Stomach (tissue), 8 donors: ENCODE measurements at regions not wholly inside any gene's neighbourhood (a gene's known extent, or its start where the extent isn't known, plus 50 kb on each side); places are given as distances from the start of the nearest gene placed in this dataset.

ENCODE experiments used
- DNase-seq, 2 donors: peaks; one replicate each; pipeline versions ENCODE4 v3.0.0 to v3.0.0-alpha.2; 2013 to 2019
- H3K27ac ChIP-seq, 5 donors: fragments of 200-600 bp in 4 of 5; sonication (generic) in 4 of 5; one replicate each; pipeline ENCODE4 v1.5.1; 2013 to 2019; ENCODE audit warnings: mild to moderate bottlenecking in 1 of 5, moderate library complexity in 1 of 5
- H3K27me3 ChIP-seq, 3 donors: fragments of 200-600 bp; sonication (generic); one replicate each; pipeline ENCODE4 v1.5.1; 2017 to 2019; ENCODE audit warnings: mixed run types in 1 of 3
- H3K36me3 ChIP-seq, 4 donors: fragments of 200-600 bp; sonication (generic); 1 replicate in 3 of 4; 2 replicates in 1 of 4; pipeline ENCODE4 v1.5.1; 2016 to 2019
- H3K4me1 ChIP-seq, 4 donors: fragments of 200-600 bp; sonication (generic); one replicate each; pipeline ENCODE4 v1.5.1; 2016 to 2019
- H3K4me3 ChIP-seq, 4 donors: fragments of 200-600 bp; sonication (generic) in 3 of 4; one replicate each; pipeline ENCODE4 v1.5.1; 2016 to 2019; ENCODE audit warnings: mild to moderate bottlenecking in 1 of 4
- H3K9me3 ChIP-seq, 4 donors: fragments of 200-600 bp; sonication (generic); one replicate each; pipeline ENCODE4 v1.5.1; 2016 to 2019
- CTCF ChIP-seq, 7 experiments: fragments of 450-650 bp in 4 of 7; fragments of 200-600 bp in 3 of 7; sonication (generic) in 3 of 7; IDR thresholded peaks; one replicate each; pipeline ENCODE4 v1.5.1; 2016 to 2019; ENCODE audit warnings: antibody characterized with exemption in 7 of 7, control low read depth in 2 of 7, mild to moderate bottlenecking in 1 of 7
- EP300 ChIP-seq: sonication (generic); formaldehyde crosslinking; IDR thresholded peaks from one replicate; pipeline ENCODE4 v1.6.1; 2017; ENCODE audit warnings: antibody characterized with exemption
- POLR2A ChIP-seq, 4 donors: fragments of 450-650 bp; IDR thresholded peaks; one replicate each; pipeline ENCODE4 v1.6.1; 2016; ENCODE audit warnings: antibody characterized with exemption in 4 of 4, control low read depth in 2 of 4, mild to moderate bottlenecking in 1 of 4, moderate library complexity in 1 of 4
- POLR2AphosphoS5 ChIP-seq, 3 donors: sonication (generic); formaldehyde crosslinking; IDR thresholded peaks; one replicate each; pipeline ENCODE4 v1.6.1; 2016; ENCODE audit warnings: antibody characterized with exemption in 3 of 3
- WGBS, 5 donors: extraction: QIAGEN DNeasy Blood & Tissue Kit in 3 of 5; methylation state at CpG; one replicate each; pipeline versions ENCODE4 v1.1.5 to v1.1.7; 2013 to 2018; 5-methylcytosine and 5-hydroxymethylcytosine counted together
- intact Hi-C: fragments of 100-400 bp; cut with DNase I; formaldehyde crosslinking; loops from one replicate; pipeline ENCODE4 v1.15.1; 2023; ENCODE audit warnings: low total_unique reads
- donor health status: healthy with polysubstance abuse.
- donor health status: Bipolar disorder and iron deficiency.
- donor health status: healthy.

DNA sequence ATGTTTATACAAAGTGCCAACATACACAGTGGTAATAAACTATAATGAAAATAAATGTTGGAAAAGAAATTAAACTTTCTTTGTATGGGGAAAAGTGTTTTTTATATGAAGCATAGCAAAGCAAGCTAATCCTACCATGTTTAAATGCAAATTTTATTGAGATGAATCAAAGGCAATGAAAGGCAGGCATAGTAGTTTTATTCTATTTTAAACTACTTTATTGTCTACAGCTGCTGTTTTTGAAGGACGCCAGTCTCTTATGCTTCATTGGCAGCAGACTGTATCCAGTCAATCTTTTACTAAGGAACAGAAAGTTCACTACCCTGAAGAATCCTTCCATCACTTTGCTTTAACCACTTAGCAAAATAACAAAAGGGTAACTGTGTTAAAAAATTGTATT lies 761.0 kb downstream of the ROBO2 start:
- H3K36me3 ChIP-seq: no peaks in the 10 kb centered on the region
- 68 to 91% (median 78%) methylated on average over 1 of the region's 1 CpG for WGBS, 5 donors
- no peak for DNase-seq
- intact Hi-C loops: no loop called here
- H3K27me3 ChIP-seq: no peaks in the 10 kb centered on the region
- no peak overlapping the region for H3K27ac ChIP-seq
- H3K4me1 ChIP-seq: no peaks in the 10 kb centered on the region
- no peak overlapping the region for H3K4me3 ChIP-seq
- no peak for TF ChIP-seq EP300
- TF ChIP-seq CTCF (IDR thresholded peaks at IDR 0.05): no peak
- no peak for TF ChIP-seq POLR2A (IDR thresholded peaks at IDR 0.05)
- TF ChIP-seq POLR2AphosphoS5 (IDR thresholded peaks at IDR 0.05): no peak
- H3K9me3 ChIP-seq: no peaks in the 10 kb centered on the region

DNA sequence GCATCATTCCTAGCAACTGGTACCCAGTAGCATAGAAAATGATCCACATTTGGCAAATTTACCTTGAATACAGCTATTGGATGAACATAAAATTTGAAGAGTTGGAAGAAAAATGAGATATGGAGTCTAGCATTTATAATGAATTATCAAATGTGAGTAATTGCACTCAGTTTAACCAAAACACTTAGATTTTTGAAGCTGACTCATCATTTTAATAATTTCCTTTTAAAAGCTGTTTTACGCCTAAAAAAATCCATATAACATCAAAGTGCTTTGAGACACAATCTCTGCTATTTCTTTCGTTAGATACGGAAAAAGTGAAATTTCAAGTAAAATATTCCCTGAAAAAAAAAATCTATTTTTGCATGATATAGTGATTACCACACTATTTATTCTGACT lies 767.4 kb downstream of the ROBO2 start:
- intact Hi-C loops: no loop called here
- Histone ChIP-seq H3K27me3 (no peaks in the 10 kb centered on the region), H3K27ac (no peak overlapping the region), H3K36me3 (no peaks in the 10 kb centered on the region), H3K9me3 (no peaks in the 10 kb centered on the region), H3K4me1 (no peaks in the 10 kb centered on the region), H3K4me3 (no peak overlapping the region)
- no peak for DNase-seq
- WGBS, 5 donors: 93 to 97% (median 95%) methylated on average over 3 of the region's 3 CpGs
- TF ChIP-seq POLR2A (IDR thresholded peaks at IDR 0.05) (no peak), CTCF (IDR thresholded peaks at IDR 0.05) (no peak), EP300 (no peak), POLR2AphosphoS5 (IDR thresholded peaks at IDR 0.05) (no peak)

- intact Hi-C loops: no loop called here
- no peaks in the 10 kb centered on the region for H3K36me3 ChIP-seq
Observed at GRCh38 chr3:77814845-77815244, 774.9 kb downstream of the ROBO2 start.

DNA sequence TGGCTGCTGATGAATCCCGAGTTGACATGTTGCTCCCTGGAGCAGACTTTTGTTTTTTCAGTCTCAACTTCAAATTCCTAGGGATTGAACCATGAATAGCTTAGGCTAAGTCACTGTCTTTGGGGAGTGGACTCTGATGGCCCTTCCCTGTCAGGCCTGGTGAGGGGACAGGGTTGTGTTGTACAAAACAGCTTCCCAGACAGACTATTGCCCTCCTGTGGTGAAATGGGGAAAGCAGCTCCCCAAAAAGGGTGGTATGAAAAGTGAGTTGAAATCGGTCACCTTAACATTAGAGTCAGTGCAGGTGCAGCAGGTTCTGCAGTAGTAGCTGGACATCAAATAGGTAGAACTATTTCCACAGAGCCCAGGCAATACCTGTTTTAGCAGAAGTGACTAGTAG lies 775.6 kb downstream of the ROBO2 start:
- Histone ChIP-seq H3K4me1 (no peaks in the 10 kb centered on the region), H3K9me3 (no peaks in the 10 kb centered on the region), H3K27me3 (no peaks in the 10 kb centered on the region), H3K36me3 (no peaks in the 10 kb centered on the region), H3K27ac (no peak overlapping the region), H3K4me3 (no peak overlapping the region)
- 76 to 88% (median 80%) methylated on average over 2 of the region's 2 CpGs for WGBS, 5 donors
- DNase-seq: no peak
- TF ChIP-seq POLR2A (IDR thresholded peaks at IDR 0.05): no peak
- no peak for TF ChIP-seq EP300
- no peak for TF ChIP-seq CTCF (IDR thresholded peaks at IDR 0.05)
- no peak for TF ChIP-seq POLR2AphosphoS5 (IDR thresholded peaks at IDR 0.05)
- intact Hi-C loops: no loop called here

More at GRCh38 chr3:77814845-77815244, 774.9 kb downstream of the ROBO2 start:
- no peak overlapping the region for H3K4me3 ChIP-seq
- no peak overlapping the region for H3K27ac ChIP-seq
- H3K27me3 ChIP-seq: no peaks in the 10 kb centered on the region
- H3K4me1 ChIP-seq: no peaks in the 10 kb centered on the region
- TF ChIP-seq POLR2A (IDR thresholded peaks at IDR 0.05): no peak
- no peak for TF ChIP-seq EP300
- TF ChIP-seq POLR2AphosphoS5 (IDR thresholded peaks at IDR 0.05): no peak
- TF ChIP-seq CTCF (IDR thresholded peaks at IDR 0.05): no peak
- H3K9me3 ChIP-seq: no peaks in the 10 kb centered on the region
- DNase-seq: no peak
